ENCODE measurements at regions not wholly inside any gene's neighbourhood (a gene's known extent, or its start where the extent isn't known, plus 50 kb on each side); places are given as distances from the start of the nearest gene placed in this dataset.

DNA sequence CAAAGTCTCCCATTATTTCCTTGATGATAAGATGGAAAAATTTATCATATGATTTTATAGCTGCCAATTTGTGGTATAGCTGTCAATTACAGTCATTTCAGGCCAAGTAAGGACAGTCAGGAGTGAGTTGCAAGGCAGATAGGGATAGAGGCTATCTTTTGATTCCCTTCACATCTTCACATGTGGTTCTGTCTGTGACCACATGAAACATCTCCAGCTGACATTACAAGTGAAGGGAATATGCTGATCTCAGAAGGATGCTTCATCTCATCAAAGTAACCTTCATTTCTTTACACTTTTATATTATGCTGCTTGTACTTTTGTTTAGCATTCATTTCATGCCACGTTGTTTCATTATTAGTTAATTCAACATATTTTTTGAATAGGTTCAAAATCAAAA, 136.9 kb upstream of the CFAP20DC start:
- TF ChIP-seq, protein P1, sequence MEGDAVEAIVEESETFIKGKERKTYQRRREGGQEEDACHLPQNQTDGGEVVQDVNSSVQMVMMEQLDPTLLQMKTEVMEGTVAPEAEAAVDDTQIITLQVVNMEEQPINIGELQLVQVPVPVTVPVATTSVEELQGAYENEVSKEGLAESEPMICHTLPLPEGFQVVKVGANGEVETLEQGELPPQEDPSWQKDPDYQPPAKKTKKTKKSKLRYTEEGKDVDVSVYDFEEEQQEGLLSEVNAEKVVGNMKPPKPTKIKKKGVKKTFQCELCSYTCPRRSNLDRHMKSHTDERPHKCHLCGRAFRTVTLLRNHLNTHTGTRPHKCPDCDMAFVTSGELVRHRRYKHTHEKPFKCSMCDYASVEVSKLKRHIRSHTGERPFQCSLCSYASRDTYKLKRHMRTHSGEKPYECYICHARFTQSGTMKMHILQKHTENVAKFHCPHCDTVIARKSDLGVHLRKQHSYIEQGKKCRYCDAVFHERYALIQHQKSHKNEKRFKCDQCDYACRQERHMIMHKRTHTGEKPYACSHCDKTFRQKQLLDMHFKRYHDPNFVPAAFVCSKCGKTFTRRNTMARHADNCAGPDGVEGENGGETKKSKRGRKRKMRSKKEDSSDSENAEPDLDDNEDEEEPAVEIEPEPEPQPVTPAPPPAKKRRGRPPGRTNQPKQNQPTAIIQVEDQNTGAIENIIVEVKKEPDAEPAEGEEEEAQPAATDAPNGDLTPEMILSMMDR (IDR thresholded peaks at IDR 0.05 in 4 of 5, conservative IDR thresholded peaks at IDR 0.05 in 1 of 5), result no peak
- no peak for TF ChIP-seq POLR2A (IDR thresholded peaks at IDR 0.05)

All from gastrocnemius medialis (tissue), 4 donors.